ENCODE measurements at regions not wholly inside any gene's neighbourhood (a gene's known extent, or its start where the extent isn't known, plus 50 kb on each side); places are given as distances from the start of the nearest gene placed in this dataset.

DNA sequence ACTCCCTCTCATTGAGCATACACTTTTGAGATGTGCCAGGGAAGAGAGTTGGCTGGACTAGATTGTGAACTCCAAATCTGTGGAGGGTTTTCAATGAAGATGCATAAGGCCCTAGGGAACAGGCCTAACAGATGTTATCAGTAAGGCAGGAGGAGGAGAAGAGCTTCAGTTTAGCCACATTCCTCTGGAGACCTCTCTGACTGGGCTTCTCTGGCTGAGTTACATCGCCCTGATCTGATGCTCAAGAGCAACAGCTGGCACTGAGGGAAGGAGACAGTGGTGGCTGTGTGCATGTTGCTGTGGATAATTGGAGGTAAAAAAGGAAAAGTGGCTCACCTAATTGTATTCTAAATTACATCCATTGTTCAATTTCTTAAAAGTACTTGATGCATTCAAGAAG, 206.4 kb upstream of the CFAP20DC start (continued):
- TF ChIP-seq, protein P1, sequence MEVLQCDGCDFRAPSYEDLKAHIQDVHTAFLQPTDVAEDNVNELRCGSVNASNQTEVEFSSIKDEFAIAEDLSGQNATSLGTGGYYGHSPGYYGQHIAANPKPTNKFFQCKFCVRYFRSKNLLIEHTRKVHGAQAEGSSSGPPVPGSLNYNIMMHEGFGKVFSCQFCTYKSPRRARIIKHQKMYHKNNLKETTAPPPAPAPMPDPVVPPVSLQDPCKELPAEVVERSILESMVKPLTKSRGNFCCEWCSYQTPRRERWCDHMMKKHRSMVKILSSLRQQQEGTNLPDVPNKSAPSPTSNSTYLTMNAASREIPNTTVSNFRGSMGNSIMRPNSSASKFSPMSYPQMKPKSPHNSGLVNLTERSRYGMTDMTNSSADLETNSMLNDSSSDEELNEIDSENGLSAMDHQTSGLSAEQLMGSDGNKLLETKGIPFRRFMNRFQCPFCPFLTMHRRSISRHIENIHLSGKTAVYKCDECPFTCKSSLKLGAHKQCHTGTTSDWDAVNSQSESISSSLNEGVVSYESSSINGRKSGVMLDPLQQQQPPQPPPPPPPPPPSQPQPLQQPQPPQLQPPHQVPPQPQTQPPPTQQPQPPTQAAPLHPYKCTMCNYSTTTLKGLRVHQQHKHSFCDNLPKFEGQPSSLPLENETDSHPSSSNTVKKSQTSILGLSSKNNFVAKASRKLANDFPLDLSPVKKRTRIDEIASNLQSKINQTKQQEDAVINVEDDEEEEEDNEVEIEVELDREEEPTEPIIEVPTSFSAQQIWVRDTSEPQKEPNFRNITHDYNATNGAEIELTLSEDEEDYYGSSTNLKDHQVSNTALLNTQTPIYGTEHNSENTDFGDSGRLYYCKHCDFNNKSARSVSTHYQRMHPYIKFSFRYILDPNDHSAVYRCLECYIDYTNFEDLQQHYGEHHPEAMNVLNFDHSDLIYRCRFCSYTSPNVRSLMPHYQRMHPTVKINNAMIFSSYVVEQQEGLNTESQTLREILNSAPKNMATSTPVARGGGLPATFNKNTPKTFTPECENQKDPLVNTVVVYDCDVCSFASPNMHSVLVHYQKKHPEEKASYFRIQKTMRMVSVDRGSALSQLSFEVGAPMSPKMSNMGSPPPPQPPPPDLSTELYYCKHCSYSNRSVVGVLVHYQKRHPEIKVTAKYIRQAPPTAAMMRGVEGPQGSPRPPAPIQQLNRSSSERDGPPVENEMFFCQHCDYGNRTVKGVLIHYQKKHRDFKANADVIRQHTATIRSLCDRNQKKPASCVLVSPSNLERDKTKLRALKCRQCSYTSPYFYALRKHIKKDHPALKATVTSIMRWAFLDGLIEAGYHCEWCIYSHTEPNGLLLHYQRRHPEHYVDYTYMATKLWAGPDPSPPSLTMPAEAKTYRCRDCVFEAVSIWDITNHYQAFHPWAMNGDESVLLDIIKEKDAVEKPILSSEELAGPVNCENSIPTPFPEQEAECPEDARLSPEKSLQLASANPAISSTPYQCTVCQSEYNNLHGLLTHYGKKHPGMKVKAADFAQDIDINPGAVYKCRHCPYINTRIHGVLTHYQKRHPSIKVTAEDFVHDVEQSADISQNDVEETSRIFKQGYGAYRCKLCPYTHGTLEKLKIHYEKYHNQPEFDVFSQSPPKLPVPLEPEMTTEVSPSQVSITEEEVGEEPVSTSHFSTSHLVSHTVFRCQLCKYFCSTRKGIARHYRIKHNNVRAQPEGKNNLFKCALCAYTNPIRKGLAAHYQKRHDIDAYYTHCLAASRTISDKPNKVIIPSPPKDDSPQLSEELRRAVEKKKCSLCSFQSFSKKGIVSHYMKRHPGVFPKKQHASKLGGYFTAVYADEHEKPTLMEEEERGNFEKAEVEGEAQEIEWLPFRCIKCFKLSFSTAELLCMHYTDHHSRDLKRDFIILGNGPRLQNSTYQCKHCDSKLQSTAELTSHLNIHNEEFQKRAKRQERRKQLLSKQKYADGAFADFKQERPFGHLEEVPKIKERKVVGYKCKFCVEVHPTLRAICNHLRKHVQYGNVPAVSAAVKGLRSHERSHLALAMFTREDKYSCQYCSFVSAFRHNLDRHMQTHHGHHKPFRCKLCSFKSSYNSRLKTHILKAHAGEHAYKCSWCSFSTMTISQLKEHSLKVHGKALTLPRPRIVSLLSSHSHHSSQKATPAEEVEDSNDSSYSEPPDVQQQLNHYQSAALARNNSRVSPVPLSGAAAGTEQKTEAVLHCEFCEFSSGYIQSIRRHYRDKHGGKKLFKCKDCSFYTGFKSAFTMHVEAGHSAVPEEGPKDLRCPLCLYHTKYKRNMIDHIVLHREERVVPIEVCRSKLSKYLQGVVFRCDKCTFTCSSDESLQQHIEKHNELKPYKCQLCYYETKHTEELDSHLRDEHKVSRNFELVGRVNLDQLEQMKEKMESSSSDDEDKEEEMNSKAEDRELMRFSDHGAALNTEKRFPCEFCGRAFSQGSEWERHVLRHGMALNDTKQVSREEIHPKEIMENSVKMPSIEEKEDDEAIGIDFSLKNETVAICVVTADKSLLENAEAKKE (CRISPR knock-in tag; IDR thresholded peaks at IDR 0.05): no peak
- TF ChIP-seq, protein P2, sequence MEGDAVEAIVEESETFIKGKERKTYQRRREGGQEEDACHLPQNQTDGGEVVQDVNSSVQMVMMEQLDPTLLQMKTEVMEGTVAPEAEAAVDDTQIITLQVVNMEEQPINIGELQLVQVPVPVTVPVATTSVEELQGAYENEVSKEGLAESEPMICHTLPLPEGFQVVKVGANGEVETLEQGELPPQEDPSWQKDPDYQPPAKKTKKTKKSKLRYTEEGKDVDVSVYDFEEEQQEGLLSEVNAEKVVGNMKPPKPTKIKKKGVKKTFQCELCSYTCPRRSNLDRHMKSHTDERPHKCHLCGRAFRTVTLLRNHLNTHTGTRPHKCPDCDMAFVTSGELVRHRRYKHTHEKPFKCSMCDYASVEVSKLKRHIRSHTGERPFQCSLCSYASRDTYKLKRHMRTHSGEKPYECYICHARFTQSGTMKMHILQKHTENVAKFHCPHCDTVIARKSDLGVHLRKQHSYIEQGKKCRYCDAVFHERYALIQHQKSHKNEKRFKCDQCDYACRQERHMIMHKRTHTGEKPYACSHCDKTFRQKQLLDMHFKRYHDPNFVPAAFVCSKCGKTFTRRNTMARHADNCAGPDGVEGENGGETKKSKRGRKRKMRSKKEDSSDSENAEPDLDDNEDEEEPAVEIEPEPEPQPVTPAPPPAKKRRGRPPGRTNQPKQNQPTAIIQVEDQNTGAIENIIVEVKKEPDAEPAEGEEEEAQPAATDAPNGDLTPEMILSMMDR (conservative IDR thresholded peaks at IDR 0.05; ENCODE audit: low read depth in 2 of 2): no peak
- TF ChIP-seq POLR2AphosphoS5 (IDR thresholded peaks at IDR 0.05; ENCODE audit: low read depth) (no peak), ZNF331 (CRISPR knock-in tag; IDR thresholded peaks at IDR 0.05; ENCODE audit: low read depth) (no peak)
- TF ChIP-seq, protein P3, sequence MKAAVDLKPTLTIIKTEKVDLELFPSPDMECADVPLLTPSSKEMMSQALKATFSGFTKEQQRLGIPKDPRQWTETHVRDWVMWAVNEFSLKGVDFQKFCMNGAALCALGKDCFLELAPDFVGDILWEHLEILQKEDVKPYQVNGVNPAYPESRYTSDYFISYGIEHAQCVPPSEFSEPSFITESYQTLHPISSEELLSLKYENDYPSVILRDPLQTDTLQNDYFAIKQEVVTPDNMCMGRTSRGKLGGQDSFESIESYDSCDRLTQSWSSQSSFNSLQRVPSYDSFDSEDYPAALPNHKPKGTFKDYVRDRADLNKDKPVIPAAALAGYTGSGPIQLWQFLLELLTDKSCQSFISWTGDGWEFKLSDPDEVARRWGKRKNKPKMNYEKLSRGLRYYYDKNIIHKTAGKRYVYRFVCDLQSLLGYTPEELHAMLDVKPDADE (IDR thresholded peaks at IDR 0.05): no peak

DNA sequence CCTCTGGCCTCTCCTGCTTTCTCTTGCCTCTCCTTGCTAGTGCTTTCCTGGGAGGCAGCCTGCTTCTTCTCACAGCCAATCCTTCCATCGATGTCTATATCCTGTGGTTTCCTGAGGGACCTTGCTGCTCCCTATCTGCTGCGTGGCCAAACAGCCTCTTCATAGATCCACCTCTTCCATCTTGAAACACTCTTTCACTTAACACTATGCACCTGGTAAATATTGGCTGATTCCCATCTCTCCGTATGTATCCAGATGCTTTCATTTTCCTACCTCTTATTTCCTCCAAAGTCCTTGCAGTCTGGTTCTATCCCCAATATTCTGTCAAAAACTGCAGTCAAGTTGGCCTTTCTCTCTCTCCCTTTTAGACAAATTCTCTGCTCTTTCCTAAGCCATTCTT, 205.2 kb upstream of the CFAP20DC start:
- Mint-ChIP-seq H3K27me3 (ENCODE audit: insufficient read depth, low read depth, poor library complexity) (no peaks in the 10 kb centered on the region), H3K27ac (no peak overlapping the region), H3K4me1 (peaks cover 2% of the 10 kb centered on the region; the same call in 2 of the 3 replicates), H3K36me3 (ENCODE audit: low read depth) (no peaks in the 10 kb centered on the region), H3K4me3 (no peak overlapping the region), H3K9me3 (no peaks in the 10 kb centered on the region; the same call in 2 of the 3 replicates)
- TF ChIP-seq NANOG (IDR thresholded peaks at IDR 0.05; ENCODE audit: borderline replicate concordance) (no peak), JUNB (IDR thresholded peaks at IDR 0.05; ENCODE audit: unreplicated experiment) (no peak), EZH2phosphoT487 (IDR thresholded peaks at IDR 0.05; ENCODE audit: unreplicated experiment) (no peak), EZH2 (IDR thresholded peaks at IDR 0.05; ENCODE audit: low read depth, unreplicated experiment) (no peak)
- ATAC-seq (no peak), DNase-seq (ENCODE audit: low spot score) (no peak)
- Histone ChIP-seq H3K79me2 (replicated peaks; ENCODE audit: insufficient read depth) (no peaks in the 10 kb centered on the region), H3K4me1 (ENCODE audit: insufficient read depth) (no peaks in the 10 kb centered on the region), H3F3A (replicated peaks; ENCODE audit: low read depth) (no peaks in the 10 kb centered on the region), H2AFZ (no peak overlapping the region), H3K27ac (ENCODE audit: low read depth) (no peak overlapping the region), H3K9me2 (ENCODE audit: insufficient read depth) (no peaks in the 10 kb centered on the region), H4K20me1 (replicated peaks; ENCODE audit: insufficient read depth) (no peaks in the 10 kb centered on the region), H3K36me3 (ENCODE audit: insufficient read depth) (no peaks in the 10 kb centered on the region), H3K4me3 (no peak overlapping the region), H3K27me3 (ENCODE audit: insufficient read depth) (no peaks in the 10 kb centered on the region), H3K4me2 (no peak overlapping the region)
